ENCODE measurements at regions not wholly inside any gene's neighbourhood (a gene's known extent, or its start where the extent isn't known, plus 50 kb on each side); places are given as distances from the start of the nearest gene placed in this dataset.

- no peak for DNase-seq
Observed at GRCh38 chr13:40403509-40404241, 262.8 kb downstream of the FOXO1 start.

- DNase-seq = no peak
Observed at GRCh38 chr13:40404407-40404806, 262.0 kb downstream of the FOXO1 start.

GRCh38 chr13:40404967-40405716, 261.3 kb downstream of the FOXO1 start:
- no peak for DNase-seq

- no peak for DNase-seq
Observed at GRCh38 chr13:40406405-40407120, 259.9 kb downstream of the FOXO1 start.

- DNase-seq = no peak
Observed at GRCh38 chr13:40407567-40407966, 258.9 kb downstream of the FOXO1 start.

GRCh38 chr13:40408602-40409001, 257.8 kb downstream of the FOXO1 start:
- no peak for DNase-seq

GRCh38 chr13:40409278-40409677, 257.2 kb downstream of the FOXO1 start:
- DNase-seq = no peak

- DNase-seq = no peak
Observed at GRCh38 chr13:40410315-40410714, 256.1 kb downstream of the FOXO1 start.

GRCh38 chr13:40420160-40420740, 246.2 kb downstream of the FOXO1 start:
- no peak for DNase-seq

GRCh38 chr13:40422588-40423235, 243.7 kb downstream of the FOXO1 start:
- no peak for DNase-seq

GRCh38 chr13:40428354-40428753, 238.1 kb downstream of the FOXO1 start:
- DNase-seq = no peak

- no peak for DNase-seq
Observed at GRCh38 chr13:40429706-40430545, 236.5 kb downstream of the FOXO1 start.

- no peak for DNase-seq
Observed at GRCh38 chr13:40432018-40432978, 234.1 kb downstream of the FOXO1 start.

- DNase-seq = no peak
Observed at GRCh38 chr13:40433001-40433400, 233.4 kb downstream of the FOXO1 start.

- no peak for DNase-seq
Observed at GRCh38 chr13:40433577-40433976, 232.9 kb downstream of the FOXO1 start.

- DNase-seq = no peak
Observed at GRCh38 chr13:40434516-40435397, 231.7 kb downstream of the FOXO1 start.

- no peak for DNase-seq
Observed at GRCh38 chr13:40438022-40438680, 228.3 kb downstream of the FOXO1 start.
